Dermis microvascular lymphatic vessel endothelial cell (primary cell): ENCODE measurements at regions not wholly inside any gene's neighbourhood (a gene's known extent, or its start where the extent isn't known, plus 50 kb on each side); places are given as distances from the start of the nearest gene placed in this dataset.
"Not testable (repeated sequence)": the region's sequence is repeated elsewhere in the genome, so short reads cannot be mapped to it uniquely, and the experiment has no call there.

ENCODE experiments used
- DNase-seq, 2 donors: peaks; one replicate each; pipeline versions ENCODE4 v3.0.0 to v3.0.0-alpha.2; 2010; ENCODE audit warnings: low read depth in 2 of 2

DNA sequence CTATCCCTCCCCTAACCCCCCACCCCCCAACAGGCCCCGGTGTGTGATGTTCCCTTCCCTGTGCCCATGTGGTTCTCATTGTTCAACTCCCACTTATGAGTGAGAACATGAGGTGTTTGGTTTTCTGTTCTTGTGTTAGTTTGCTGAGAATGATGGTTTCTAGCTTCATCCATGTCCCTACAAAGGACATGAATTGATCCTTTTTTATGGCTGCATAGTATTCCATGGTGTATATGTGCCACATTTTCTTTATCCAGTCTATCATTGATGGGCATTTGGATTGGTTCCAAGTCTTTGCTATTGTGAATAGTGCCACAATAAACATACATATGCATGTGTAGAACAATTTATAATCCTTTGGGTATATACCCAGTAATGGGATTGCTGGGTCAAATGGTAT is 612.1 kb upstream of the ADGRB3 start:
- DNase-seq: not testable (repeated sequence)

DNA sequence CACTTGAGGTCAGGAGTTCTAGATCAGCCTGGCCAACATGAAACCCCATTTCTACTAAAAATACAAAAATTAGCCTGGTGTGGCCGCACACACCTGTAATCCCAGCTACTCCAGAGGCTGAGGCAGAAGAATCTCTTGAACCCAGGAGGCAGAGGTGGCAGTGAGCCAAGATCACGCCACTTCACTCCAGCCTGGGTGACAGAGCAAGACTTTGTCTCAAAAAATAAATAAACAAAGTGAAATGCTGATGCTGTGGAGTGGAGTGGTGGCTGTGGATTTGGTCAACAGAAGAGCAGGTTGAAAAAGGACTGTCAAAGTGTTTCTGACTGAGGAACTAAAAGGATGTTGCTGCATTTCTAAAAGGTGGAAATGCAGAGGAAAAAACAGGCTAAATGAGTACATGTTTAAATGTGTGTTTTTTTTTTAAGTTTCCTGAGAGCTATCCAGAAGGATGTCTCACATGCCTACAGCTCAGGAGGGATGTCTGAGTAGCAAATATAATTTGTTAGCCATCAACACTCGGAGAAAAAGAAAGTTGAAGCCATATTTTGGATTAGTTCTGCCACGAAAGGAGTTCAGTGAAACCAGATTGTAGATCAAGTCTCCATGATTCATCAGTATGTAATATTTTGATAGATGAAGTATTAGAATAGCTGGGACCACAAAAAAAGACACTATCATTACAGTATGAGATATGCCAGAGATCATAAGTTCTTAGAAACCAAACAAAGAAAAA is 621.1 kb upstream of the ADGRB3 start:
- no peak for DNase-seq

DNA sequence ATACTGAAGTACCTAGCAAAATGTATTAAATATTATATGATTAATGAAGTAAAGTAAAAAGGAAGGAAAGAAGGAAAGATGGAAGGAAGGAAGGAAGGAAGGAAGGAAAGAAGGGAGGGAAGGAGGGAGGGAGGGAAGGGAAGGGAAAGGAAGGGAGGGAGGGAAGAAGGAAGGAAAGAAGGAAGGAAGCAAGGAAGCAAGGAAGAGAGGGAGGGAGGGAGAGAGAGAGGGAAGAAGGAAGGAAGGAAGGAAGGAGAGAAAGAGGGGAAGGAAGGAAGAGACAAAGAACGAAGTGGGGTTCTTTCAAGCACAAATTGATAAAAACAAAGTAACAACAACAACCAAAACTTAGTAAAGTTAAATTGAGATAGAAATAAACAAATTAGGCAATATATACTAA is 622.3 kb upstream of the ADGRB3 start:
- no peak for DNase-seq

DNA sequence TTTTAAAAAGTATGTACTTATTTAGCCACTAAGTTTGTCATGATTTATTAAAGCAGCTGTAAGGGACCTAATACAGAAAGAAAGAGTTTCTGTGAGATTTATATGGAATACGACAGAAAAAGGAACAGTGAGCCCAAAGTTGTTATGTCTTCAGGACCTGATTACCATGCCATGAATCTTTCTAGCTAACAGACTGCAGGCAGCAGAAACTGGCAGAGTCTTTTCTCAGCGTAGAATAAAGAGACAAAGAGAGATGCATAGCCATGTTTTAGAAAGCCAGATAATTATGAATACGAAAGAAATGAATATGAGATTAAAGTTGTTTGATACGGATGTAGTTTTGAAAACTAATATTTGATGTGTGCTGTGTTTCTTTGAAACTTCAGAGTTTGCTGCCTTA is 624.1 kb upstream of the ADGRB3 start:
- DNase-seq: no peak

DNA sequence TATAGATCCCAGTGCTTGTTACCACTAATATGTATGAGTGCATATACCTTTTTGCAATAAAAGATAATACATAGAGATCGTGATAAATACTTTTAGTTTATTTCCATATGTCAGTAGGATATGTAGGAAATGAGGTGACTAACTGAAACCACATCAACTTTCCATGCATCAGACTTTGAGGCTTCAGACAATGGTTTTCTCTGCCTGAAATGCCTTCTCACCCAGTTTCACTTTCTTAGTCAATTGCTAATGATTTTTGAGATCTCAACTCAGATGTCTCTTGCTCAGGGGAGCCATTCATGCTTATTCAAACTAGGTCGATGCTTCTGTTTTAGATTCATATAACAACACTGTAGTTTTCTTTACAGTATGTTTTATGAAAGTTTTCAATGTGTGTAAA is 626.6 kb upstream of the ADGRB3 start:
- no peak for DNase-seq

DNA sequence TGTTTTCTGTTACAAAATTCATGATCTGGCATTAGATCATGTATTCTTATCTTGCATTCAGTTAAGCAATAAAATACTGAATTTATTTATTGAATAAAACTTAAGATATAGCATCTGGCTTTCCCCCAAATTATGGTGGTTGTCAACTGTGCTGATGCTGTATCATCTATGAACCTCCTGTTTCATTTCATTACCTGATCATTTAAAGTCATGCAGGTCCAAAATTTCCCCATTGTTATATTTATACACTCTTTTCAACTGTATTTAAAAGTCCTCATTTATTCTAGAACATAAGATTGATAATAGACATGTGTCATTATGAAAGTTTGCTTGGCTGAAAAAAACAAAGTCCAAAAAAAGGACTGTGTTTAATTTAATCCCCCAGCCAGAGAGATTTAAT is 627.4 kb upstream of the ADGRB3 start:
- no peak for DNase-seq

DNA sequence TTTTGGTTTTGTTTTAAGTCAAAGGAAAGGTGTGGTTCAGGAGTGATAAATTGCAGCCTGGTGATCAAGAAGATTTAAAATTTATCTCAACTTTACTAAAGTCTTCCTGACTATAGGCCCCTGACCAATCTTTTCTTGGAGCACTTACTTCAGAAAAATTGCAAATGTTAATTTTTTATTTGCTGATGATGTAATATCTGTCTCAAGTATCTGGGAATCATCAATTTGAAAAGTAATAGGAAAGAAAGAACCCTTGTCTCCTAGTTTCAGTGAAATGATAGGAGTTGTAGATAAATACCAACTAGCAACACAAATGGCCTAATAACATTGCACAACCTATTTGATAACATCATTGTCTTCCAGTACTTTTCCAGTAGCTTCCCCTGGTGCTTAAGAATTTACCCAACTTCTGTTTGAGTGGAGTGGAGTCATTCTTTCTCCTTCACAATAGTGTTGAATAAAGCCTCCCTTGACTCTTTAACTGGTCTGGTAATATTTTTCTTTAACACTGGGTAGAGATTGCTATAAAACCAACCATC is 648.3 kb upstream of the ADGRB3 start:
- no peak for DNase-seq

DNA sequence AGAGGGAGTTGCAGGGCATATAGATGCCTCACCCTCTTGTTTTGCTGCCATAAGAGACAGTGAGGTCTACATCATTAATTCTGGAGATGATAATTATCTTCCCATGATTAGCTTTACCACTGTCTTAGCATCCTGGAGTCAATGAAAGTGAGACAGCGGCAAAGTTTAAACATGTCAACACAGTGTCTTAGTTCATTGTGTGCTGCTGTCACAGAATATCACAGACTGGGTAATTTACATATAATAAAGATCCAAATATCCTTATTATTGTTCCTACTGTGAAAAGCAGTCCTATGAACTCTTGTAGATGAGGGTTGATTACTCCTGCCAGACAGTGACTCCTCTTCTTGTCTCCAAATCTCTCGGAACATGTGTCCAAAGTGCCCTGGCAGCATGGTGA is 658.6 kb upstream of the ADGRB3 start:
- no peak for DNase-seq

DNA sequence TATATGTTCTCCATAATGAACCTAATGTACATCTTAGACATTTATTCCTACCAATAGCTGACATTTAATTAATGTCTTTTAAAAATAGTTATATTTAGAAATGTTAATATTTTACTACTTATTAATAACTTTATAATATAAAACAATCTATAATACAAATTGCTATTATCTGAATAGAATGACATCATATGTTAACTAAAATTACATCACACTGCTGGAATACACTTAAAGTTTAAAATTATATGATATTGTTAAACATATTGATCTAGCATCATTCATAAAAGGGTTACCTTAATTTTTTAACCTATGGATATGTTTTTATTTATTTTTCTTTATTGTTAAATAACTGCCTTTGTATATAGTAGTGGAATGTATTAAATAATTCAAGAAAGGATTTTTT is 660.2 kb upstream of the ADGRB3 start:
- no peak for DNase-seq

DNA sequence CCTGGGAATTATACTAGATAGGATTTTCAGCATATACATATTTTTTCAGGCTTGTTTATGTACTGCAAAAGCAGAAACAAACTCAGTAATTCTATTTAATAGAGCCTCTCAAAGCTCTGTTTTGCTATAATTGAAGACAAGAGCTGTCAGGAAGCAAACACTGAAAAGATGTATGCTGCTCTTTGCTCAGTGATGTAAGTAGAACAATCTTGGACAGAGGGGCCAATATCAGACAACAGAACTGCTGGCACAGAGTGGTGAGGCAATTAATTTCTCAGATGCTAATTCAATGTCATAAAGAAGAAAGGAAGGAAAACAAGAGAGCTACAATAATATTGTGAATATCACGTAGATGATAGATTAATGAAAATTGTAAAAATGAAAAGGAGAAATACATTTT is 663.3 kb upstream of the ADGRB3 start:
- no peak for DNase-seq

DNA sequence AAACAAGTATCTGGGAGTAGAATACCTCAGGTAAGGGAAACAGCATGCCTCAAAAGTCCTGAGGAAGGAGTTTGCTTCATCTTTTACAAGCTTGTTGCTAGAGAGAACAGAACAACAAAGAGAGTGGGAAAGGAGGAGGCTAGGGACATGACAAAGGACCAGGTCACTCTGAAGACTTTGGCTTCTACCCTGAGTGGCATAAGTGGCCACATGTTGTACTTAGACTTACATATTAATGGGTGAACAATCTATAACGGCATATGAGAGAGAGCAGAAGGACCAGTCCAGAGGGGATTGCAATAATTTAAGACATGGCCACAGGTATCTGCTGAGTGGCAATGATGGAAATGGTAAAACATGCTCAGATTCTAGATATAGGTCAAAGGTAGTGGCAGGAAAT is 668.3 kb upstream of the ADGRB3 start:
- DNase-seq: no peak

DNA sequence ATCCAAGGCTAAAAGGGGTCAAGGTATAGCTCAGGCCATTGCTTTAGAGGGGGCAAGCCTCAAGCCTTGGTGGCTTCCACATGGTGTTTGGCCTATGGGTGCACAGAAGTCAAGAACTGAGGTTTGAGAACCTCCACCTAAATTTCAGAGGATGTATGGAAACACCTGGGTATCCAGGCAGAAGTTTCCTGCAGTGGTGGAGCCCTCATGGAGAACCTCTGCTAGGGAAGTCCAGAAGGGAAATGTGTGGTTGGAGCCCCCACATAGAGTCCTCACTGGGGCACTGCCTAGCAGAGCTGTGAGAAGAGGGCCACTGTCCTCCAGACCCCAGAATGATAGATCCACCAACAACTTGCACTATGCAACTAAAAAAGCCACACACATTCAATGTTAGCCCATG is 678.7 kb upstream of the ADGRB3 start:
- DNase-seq: no peak

DNA sequence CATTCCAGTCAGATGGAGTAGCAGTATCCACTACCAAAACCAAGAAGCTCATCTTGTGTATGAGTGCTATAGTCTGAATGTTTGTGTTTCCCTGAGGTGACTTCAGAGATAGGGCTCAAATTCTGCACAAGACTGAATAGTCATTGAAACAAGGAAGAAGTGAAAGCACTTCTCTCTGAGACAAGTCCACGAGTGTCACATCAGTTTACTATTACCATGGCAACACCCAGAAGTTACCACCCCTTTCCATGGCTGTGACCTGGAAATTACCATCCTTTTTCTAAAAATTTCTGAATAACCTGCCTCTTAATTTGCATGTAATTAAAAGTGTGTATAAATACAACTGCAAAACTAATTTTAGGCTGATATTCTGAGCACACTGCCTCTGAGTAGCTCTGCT is 682.1 kb upstream of the ADGRB3 start:
- DNase-seq: no peak

DNA sequence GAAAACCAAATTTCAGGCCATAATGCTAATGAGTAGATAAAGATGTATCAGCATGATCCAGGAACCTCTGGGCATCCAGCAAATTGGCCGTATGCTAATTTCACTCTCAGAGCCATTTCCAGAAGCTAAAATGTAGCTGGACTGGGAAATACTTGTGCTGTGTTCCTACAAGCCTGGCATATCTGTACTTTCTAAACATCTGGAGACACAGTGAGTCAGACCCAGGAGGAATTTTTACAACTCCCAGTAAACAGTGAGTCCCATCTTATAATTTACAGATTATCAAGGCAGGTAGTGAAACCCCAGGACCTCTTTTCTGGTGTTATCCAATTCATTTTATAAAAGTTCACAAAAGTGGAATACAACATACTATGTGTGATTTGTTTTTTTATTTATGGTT is 683.0 kb upstream of the ADGRB3 start:
- DNase-seq: no peak

DNA sequence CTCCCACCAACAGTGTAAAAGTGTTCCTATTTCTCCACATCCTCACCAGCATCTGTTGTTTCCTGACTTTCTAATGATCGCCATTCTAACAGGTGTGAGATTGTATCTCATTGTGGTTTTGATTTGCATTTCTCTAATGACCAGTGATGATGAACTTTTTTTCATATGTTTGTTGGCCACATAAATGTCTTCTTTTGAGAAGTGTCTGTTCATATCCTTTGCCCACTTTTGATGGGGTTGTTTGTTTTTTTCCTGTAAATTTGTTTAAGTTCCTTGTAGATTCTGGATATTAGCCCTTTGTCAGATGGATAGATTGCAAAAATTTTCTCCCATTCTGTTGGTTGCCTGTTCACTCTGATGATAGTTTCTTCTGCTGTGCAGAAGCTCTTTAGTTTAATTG is 687.3 kb upstream of the ADGRB3 start:
- DNase-seq: not testable (repeated sequence)

DNA sequence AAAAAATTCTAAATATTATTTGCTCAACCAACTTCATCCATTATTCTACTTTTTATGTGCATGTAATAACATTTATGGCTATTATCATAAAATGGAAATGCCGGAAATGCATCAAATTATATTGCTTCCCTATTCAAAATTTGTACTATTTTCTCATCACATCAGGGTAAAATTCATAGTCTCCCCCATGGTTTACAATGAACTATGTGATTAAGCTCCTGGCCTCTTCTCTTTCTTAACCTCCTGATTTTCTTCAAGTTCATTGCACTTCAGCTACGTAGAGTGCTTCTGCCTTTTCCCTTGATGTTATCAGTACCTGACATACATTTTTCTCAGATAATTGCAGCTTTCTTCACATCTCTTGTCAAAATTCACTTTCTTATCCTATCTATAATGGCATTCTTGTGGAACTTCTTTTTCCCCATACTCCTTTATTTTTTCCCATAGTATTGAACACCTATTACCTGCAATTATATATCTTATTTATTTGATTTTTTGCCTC is 699.1 kb upstream of the ADGRB3 start:
- DNase-seq: no peak

DNA sequence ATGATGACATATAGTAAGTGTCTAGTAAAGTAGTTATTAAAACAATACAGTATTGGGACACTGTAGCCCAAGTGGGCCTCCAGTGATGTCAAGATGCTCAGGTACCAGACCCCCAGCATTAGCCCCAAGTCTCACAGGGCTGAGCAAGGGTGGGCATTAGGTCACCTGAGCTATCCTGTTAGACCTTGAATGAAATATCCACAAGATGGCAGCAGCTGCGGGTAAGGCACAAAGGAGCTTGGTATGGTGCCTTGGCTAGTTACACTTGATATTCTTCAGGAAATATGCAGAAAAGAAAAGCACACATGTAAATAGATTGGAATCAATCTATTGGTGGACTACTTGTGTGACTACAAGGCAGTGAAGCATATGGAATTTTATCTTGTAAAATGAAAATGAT is 701.8 kb upstream of the ADGRB3 start:
- DNase-seq: no peak

DNA sequence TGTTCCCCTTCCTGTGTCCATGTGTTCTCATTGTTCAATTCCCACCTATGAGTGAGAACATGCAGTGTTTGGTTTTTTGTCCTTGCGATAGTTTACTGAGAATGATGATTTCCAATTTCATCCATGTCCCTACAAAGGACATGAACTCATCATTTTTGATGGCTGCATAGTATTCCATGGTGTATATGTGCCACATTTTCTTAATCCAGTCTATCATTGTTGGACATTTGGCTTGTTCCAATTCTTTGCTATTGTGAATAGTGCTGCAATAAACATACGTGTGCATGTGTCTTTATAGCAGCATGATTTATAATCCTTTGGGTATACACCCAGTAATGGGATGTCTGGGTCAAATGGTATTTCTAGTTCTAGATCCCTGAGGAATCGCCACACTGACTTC is 712.5 kb upstream of the ADGRB3 start:
- not testable (repeated sequence) for DNase-seq

DNA sequence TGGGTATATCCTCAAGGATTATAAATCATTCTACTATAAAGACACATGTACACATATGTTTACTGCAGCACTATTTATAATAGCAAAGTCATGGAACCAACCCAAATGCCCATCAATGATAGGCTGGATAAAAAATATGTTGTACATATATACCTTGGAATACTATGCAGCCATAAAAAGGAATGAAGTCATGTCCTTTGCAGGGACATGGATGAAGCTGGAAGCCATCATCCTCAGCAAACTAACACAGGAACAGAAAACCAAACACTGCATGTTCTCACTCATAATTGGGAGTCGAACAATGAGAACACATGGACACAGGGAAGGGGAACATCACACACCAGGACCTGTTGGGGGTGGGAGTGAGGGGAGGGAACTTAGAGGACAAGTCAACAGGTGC is 715.0 kb upstream of the ADGRB3 start:
- not testable (repeated sequence) for DNase-seq

DNA sequence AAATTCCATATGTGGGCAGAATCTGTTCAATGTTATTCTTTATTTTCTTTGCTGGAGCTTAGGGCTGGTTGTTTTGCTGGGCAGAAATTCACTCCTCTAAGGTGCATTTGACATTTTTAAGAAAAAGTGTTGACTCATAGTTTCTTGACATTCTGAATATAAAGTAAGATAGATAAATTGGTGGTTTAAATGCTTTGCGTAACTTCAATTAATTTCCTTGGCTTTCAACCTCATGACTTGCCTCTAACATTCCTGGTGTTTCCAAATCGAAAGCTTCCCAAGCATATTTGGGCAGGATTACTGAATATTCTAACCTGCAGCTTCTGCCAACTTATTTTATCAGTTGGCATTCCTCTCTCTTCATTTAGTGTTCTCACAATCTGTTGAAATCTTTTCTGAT is 718.7 kb upstream of the ADGRB3 start:
- DNase-seq: no peak

DNA sequence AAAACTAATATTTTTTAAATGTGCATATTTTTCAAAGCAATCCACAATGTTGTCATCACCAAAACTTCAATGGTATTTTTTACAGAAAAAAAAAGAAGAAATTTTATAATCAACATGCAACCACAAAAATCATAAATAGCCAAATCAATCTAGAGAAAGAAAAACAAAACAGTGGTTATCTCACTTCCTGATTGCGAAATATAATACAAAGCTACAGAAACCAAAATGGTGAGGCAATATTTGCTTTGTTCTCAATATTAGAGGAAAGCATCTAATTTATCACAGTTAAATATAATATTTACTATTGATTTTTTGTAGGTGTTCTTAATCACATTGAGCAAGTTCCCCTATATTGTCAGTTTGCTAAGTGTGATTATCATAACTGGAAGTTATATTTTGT is 720.7 kb upstream of the ADGRB3 start:
- DNase-seq: no peak

DNA sequence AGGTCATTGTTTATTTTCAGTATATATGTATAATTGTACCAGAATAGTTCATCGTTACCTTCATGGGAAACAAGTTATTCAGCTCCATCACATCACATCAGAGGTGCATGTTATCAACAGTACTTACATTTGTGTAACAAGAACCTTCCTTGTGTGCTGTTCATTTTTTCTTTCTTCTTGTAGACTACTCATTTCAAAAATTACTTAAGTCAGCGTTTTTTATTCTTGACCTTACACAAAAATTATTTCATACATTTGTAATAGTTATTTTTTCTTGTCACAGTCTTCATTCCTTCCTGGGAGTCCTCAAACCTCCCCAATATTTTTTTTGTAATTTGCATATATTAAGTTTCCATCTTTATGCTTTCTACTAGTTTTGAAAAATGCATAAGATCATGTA is 725.7 kb upstream of the ADGRB3 start:
- no peak for DNase-seq

DNA sequence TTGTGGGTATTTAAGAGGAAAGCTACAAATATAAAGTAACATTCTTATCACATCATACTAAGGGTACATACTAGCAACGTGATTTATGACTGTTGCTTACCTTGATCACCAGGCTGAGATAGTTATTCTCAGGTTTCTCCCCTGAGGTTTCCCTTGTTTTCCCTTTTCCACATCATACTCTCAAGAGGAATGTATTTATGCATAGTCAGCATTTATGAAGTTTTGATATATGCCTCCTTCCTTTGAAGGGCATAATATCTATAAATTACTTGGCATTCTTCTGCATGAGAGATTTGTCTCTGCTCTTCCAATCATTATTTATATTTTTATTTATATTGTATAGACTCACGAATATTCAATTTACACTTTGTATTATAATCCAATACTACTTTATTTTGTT is 726.7 kb upstream of the ADGRB3 start:
- no peak for DNase-seq

DNA sequence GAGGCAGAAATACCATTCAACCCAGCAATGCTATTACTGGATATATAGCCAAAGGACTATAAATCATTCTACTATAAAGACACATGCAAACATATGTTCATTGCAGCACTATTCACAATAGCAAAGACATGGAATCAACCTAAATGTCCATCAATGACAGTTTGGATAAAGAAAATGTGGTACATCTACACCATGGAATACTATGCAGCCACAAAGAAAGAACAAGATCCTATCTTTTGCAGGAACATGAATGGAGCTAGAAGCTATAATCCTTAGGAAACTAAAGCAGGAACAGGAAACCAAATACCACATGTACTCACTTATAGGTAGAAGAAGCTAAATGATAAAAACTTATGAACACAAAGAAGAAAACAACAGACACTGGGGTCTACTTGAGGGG is 730.3 kb upstream of the ADGRB3 start:
- not testable (repeated sequence) for DNase-seq
